NT2/D1 (cell line): ENCODE measurements at regions not wholly inside any gene's neighbourhood (a gene's known extent, or its start where the extent isn't known, plus 50 kb on each side); places are given as distances from the start of the nearest gene placed in this dataset.
"Not testable (repeated sequence)": the region's sequence is repeated elsewhere in the genome, so short reads cannot be mapped to it uniquely, and the experiment has no call there.

ENCODE experiments used
- DNase-seq: peaks from one replicate; pipeline ENCODE4 v3.0.0-alpha.2; 2011; ENCODE audit warnings: low read depth, low spot score
- H3K27me3 ChIP-seq: 2 replicates; pipeline ENCODE4 v1.6.0; 2011; ENCODE audit warnings: mild to moderate bottlenecking; ENCODE audit not compliant: insufficient read length, insufficient read depth
- H3K36me3 ChIP-seq: 2 replicates; pipeline ENCODE4 v1.6.1; 2011; ENCODE audit warnings: mild to moderate bottlenecking, low read length, mixed read lengths; ENCODE audit not compliant: insufficient read depth, insufficient read length
- H3K4me1 ChIP-seq: 2 replicates; pipeline ENCODE4 v1.5.1; 2011; ENCODE audit not compliant: insufficient read depth, insufficient read length
- H3K4me3 ChIP-seq: 2 replicates; pipeline ENCODE4 v1.5.1; 2011; ENCODE audit warnings: low read depth; ENCODE audit not compliant: insufficient read length
- H3K9ac ChIP-seq: 2 replicates; pipeline ENCODE4 v1.6.0; 2011; ENCODE audit warnings: low read depth; ENCODE audit not compliant: insufficient read length
- H3K9me3 ChIP-seq: 2 replicates; pipeline ENCODE4 v1.5.1; 2011; ENCODE audit warnings: mild to moderate bottlenecking, low read length; ENCODE audit not compliant: insufficient read depth
- SUZ12 ChIP-seq: IDR thresholded peaks from 2 replicates; pipeline ENCODE4 v1.6.1; 2011; ENCODE audit not compliant: insufficient read length, insufficient read depth; ENCODE audit errors: extremely low read depth
- YY1 ChIP-seq: IDR thresholded peaks from 2 replicates; pipeline ENCODE4 v1.6.1; 2011; ENCODE audit not compliant: insufficient read length, insufficient read depth
- ZNF274 ChIP-seq: IDR thresholded peaks from 2 replicates; pipeline ENCODE4 v1.6.1; 2011; ENCODE audit warnings: mild to moderate bottlenecking, low read depth, low read length

- H3K27me3 ChIP-seq = no peaks in the 10 kb centered on the region
- H3K9me3 ChIP-seq = peaks cover 19% of the 10 kb centered on the region
- no peak overlapping the region for H3K9ac ChIP-seq
- TF ChIP-seq ZNF274 = no peak
- TF ChIP-seq SUZ12 = no peak
- TF ChIP-seq YY1 = no peak
- no peaks in the 10 kb centered on the region for H3K4me1 ChIP-seq
- H3K36me3 ChIP-seq = no peaks in the 10 kb centered on the region
- H3K4me3 ChIP-seq = no peak overlapping the region
- no peak for DNase-seq
Observed at GRCh38 chr3:166527325-166527724, 690.1 kb upstream of the BCHE start.

- TF ChIP-seq SUZ12 (no peak), YY1 (no peak), ZNF274 (no peak)
- H3K4me3 ChIP-seq = no peak overlapping the region
- H3K36me3 ChIP-seq = no peaks in the 10 kb centered on the region
Observed at GRCh38 chr3:166526881-166527280, 689.7 kb upstream of the BCHE start.

GRCh38 chr3:166522017-166522416, 684.8 kb upstream of the BCHE start:
- H3K4me3 ChIP-seq = no peak overlapping the region
- H3K36me3 ChIP-seq = no peaks in the 10 kb centered on the region
- DNase-seq = no peak
- H3K9ac ChIP-seq = no peak overlapping the region
- H3K9me3 ChIP-seq = no peaks in the 10 kb centered on the region
- no peaks in the 10 kb centered on the region for H3K27me3 ChIP-seq
- no peak for TF ChIP-seq YY1
- no peak for TF ChIP-seq SUZ12
- H3K4me1 ChIP-seq = no peaks in the 10 kb centered on the region

More at GRCh38 chr3:166526881-166527280, 689.7 kb upstream of the BCHE start:
- no peaks in the 10 kb centered on the region for H3K27me3 ChIP-seq
- DNase-seq = no peak
- no peak overlapping the region for H3K9ac ChIP-seq
- no peaks in the 10 kb centered on the region for H3K4me1 ChIP-seq
- H3K9me3 ChIP-seq = peaks cover 15% of the 10 kb centered on the region

DNA sequence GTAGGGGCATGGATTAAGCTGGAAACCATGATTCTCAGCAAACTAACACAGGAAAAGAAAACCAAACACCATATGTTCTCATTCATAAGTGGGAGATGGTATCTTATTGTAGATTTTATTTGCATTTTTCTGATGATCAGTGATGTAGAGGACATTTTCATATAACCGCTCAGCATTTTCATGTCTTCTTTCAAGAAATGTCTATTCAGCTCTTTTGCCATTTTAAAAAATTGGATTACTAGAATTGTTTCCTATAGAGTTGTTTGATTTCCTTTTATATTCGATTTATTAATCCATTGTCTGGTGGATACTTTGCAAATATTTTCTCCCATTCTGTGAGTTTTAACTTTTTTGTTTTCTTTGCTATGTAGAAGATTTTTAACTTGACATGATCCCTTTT, 682.2 kb upstream of the BCHE start:
- H3K9ac ChIP-seq = no peak overlapping the region
- TF ChIP-seq ZNF274 (no peak), YY1 (no peak), SUZ12 (no peak)

GRCh38 chr3:166518040-166518439, 680.8 kb upstream of the BCHE start:
- DNase-seq = no peak
- TF ChIP-seq SUZ12 (no peak), ZNF274 (no peak), YY1 (no peak)
- no peaks in the 10 kb centered on the region for H3K4me1 ChIP-seq
- no peak overlapping the region for H3K9ac ChIP-seq
- H3K27me3 ChIP-seq = no peaks in the 10 kb centered on the region
- no peak overlapping the region for H3K4me3 ChIP-seq
- H3K36me3 ChIP-seq = no peaks in the 10 kb centered on the region
- no peaks in the 10 kb centered on the region for H3K9me3 ChIP-seq

More for the DNA sequence above, 682.2 kb upstream of the BCHE start:
- Histone ChIP-seq H3K36me3 (no peaks in the 10 kb centered on the region), H3K4me1 (no peaks in the 10 kb centered on the region), H3K27me3 (no peaks in the 10 kb centered on the region), H3K4me3 (no peak overlapping the region), H3K9me3 (no peaks in the 10 kb centered on the region)
- no peak for DNase-seq

DNA sequence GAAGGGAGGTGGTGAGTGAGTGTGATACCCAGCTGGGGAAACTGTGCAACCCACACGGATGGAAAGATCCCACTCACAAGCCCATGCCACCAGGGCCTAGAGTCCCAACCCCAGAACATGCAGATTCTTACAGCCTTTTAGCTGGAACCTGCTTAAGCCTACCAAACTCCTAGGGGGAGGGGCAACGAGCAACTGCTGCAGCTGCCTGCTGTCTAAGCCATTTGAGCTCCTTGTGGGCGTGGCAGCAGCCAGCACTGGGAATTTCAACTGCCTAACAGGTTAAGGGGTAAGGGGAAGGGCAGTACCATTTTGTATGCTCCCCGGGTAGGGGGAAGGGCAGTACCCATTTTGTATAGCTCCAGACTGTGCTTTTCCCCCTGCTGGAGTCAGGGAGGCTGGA, 673.2 kb upstream of the BCHE start:
- Histone ChIP-seq H3K9me3 (no peaks in the 10 kb centered on the region), H3K27me3 (no peaks in the 10 kb centered on the region), H3K4me3 (no peak overlapping the region), H3K36me3 (no peaks in the 10 kb centered on the region), H3K9ac (no peak overlapping the region), H3K4me1 (peaks cover 7% of the 10 kb centered on the region)
- peak; percentile 33 for DNase-seq
- TF ChIP-seq YY1 (no peak), SUZ12 (no peak), ZNF274 (no peak)

DNA sequence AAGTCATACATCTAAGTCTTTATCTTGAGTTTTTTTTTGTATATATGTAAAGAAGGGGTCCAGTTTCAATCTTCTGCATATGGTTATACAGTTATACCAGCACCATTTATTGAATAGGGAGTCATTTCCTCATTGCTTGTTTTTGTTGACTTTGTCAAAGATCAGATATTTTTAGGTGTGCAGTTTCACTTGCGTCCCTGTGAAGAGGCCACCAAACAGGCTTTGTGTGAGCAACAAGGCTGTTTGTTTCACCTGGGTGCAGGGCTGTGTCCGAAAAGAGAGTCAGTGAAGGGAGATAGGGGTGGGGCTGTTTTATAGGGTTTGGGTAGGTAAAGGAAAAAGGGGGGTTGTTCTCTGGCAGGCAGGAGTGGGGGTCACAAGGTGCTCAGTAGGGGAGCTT, 663.2 kb upstream of the BCHE start:
- H3K9ac ChIP-seq, DNase-seq, H3K9me3 ChIP-seq, H3K4me3 ChIP-seq, H3K36me3 ChIP-seq, H3K27me3 ChIP-seq, H3K4me1 ChIP-seq: not testable (repeated sequence)

DNA sequence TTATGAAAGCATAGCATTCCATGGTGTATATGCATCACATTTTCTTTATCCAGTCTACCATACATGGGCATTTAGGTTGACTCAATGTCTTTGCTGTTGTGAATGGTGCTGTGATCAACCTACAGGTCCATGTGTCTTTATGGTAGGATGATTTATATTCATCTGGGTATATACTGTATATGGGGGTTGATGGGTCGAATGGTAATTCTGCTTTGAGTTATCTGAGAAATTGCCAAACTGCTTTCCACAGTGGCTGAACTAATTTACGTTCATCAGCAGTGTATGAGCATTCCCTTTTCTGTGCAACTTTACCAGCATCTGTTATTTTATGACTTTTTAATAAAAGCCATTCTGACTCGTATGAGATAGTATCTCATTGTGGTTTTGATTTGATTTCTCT, 662.4 kb upstream of the BCHE start:
- DNase-seq = no peak
- TF ChIP-seq ZNF274 (no peak), YY1 (no peak), SUZ12 (no peak)
- Histone ChIP-seq H3K27me3 (no peaks in the 10 kb centered on the region), H3K9ac (no peak overlapping the region), H3K4me1 (no peaks in the 10 kb centered on the region), H3K36me3 (no peaks in the 10 kb centered on the region), H3K9me3 (no peaks in the 10 kb centered on the region), H3K4me3 (no peak overlapping the region)
